ENCODE measurements at regions not wholly inside any gene's neighbourhood (a gene's known extent, or its start where the extent isn't known, plus 50 kb on each side); places are given as distances from the start of the nearest gene placed in this dataset.

DNA sequence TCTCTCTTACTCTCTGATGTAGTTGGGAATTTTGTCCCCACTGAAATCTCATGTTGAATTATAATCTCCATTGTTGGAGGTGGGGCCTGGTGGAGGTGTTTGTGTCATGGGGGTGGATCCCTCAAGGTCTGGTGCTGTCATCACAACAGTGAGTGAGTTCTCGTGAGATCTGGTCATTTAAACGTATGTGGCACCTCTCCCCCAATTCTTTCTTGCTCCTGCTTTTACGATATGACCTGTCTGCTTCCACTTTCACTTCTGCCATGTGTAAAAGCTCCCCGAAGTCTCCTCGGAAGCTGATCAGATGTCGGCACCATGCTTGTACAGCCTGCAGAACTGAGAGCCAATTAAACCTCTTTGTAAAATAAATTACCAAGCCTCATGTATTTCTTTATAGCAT, 337.8 kb upstream of the CDH2 start:
- DNase-seq: no peak

DNA sequence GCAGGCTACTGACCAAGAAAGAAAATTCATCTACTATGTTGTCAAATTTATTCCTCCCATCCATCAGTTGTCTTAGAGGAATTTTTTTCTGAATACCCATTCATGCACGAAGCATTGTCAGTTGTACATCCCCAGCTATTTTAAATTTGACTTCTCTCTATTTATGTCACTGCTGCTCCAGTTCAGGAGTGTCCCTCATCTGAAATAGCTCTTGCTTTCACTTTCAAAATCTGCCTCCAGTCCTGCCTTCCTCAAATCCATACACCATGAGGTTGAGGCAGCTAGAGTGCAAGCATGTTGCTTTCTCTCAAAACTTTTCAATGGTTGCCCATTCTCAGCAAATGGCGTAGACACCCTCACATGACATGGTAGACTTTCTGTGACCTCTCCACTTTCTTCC, 335.4 kb upstream of the CDH2 start:
- Histone ChIP-seq H3K36me3 (no peaks in the 10 kb centered on the region), H3K9ac (ENCODE audit: low read depth in 2 of 2, low read length in 2 of 2) (no peak overlapping the region), H3K4me3 (no peak overlapping the region), H3K9me3 (no peaks in the 10 kb centered on the region), H3K27ac (no peak overlapping the region), H3K4me1 (no peaks in the 10 kb centered on the region), H3K27me3 (no peaks in the 10 kb centered on the region)
- DNase-seq: no peak
- TF ChIP-seq, protein P1, sequence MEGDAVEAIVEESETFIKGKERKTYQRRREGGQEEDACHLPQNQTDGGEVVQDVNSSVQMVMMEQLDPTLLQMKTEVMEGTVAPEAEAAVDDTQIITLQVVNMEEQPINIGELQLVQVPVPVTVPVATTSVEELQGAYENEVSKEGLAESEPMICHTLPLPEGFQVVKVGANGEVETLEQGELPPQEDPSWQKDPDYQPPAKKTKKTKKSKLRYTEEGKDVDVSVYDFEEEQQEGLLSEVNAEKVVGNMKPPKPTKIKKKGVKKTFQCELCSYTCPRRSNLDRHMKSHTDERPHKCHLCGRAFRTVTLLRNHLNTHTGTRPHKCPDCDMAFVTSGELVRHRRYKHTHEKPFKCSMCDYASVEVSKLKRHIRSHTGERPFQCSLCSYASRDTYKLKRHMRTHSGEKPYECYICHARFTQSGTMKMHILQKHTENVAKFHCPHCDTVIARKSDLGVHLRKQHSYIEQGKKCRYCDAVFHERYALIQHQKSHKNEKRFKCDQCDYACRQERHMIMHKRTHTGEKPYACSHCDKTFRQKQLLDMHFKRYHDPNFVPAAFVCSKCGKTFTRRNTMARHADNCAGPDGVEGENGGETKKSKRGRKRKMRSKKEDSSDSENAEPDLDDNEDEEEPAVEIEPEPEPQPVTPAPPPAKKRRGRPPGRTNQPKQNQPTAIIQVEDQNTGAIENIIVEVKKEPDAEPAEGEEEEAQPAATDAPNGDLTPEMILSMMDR (IDR thresholded peaks at IDR 0.05): no peak
- intact Hi-C loops (cut with DNase I): no loop called here

More for the DNA sequence above, 337.8 kb upstream of the CDH2 start:
- H3K27ac ChIP-seq: no peak overlapping the region
- TF ChIP-seq, protein P1 (IDR thresholded peaks at IDR 0.05): no peak
- H3K4me3 ChIP-seq: no peak overlapping the region
- no peaks in the 10 kb centered on the region for H3K36me3 ChIP-seq
- H3K27me3 ChIP-seq: no peaks in the 10 kb centered on the region
- no peak overlapping the region for H3K9ac ChIP-seq (ENCODE audit: low read depth in 2 of 2, low read length in 2 of 2)
- no peaks in the 10 kb centered on the region for H3K4me1 ChIP-seq
- no peaks in the 10 kb centered on the region for H3K9me3 ChIP-seq
- intact Hi-C loops (cut with DNase I): no loop called here

DNA sequence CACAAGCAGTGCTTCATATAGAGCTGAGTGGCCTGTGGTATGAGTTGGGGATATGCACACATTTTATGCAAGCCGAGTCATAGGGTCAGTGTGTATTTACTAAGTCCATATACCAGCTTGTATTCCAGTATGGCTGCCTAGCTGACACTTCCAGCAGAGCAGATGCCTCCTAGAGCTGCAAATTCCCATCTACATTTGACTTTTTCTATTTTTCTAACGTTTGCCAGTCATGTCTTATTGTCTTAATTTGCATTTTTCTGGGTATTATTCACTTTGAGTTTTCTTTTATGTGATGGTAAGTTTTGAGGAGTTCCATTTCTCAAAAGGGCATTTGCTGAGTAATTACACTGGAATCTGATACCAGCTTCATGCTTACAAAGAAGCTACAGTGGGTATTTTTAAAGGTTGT, 334.5 kb upstream of the CDH2 start:
- TF ChIP-seq, protein P1 (IDR thresholded peaks at IDR 0.05): no peak
- Histone ChIP-seq H3K9ac (ENCODE audit: low read depth in 2 of 2, low read length in 2 of 2) (no peak overlapping the region), H3K27me3 (no peaks in the 10 kb centered on the region), H3K4me1 (no peaks in the 10 kb centered on the region), H3K27ac (no peak overlapping the region), H3K4me3 (no peak overlapping the region), H3K9me3 (no peaks in the 10 kb centered on the region), H3K36me3 (no peaks in the 10 kb centered on the region)
- intact Hi-C loops (cut with DNase I): no loop called here
- DNase-seq: no peak

DNA sequence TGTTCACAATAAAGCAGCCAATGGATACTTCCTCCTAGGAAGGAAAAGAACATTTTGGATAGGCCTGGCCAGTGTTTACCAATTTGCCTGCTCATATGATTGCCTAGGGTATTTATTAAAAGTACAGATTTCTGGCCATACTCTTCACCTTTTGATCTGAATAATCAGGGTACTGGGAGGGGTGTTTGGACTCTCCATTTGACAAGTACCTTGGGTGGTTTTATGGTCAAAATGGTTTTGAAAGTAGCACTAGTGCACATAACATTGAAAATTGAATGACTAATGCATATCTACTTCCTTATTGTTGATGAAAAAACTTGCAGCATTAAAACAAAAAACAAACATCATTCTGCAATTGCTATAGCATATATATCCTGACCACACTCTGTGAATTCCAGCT, 333.3 kb upstream of the CDH2 start:
- intact Hi-C loops (cut with DNase I): no loop called here
- no peaks in the 10 kb centered on the region for H3K36me3 ChIP-seq
- TF ChIP-seq, protein P1 (IDR thresholded peaks at IDR 0.05): no peak

DNA sequence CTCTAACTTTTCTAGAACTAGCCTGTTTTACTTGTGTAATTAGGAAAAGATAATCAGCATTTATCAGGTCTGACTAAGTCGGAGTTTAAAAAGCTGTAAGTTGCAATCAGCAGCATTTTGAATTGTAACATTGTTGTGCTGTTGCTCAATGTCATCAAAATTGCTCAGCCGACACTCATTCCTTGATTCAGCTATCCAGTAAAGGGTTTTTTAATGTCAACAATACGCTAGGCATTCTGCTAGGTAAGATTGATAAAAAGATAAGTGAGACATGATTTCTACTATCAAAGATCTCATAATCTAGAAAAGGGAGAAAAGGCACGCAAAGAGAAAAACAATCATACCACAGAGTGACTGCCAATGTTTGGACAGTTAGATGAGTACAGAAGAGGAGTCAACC, 327.1 kb upstream of the CDH2 start:
- no peaks in the 10 kb centered on the region for H3K9me3 ChIP-seq
- TF ChIP-seq, protein P1 (IDR thresholded peaks at IDR 0.05): no peak
- H3K4me1 ChIP-seq: no peaks in the 10 kb centered on the region
- no peak overlapping the region for H3K27ac ChIP-seq
- no peak overlapping the region for H3K4me3 ChIP-seq
- intact Hi-C loops (cut with DNase I): no loop called here
- no peak for DNase-seq
- no peaks in the 10 kb centered on the region for H3K36me3 ChIP-seq
- no peak overlapping the region for H3K9ac ChIP-seq (ENCODE audit: low read depth in 2 of 2, low read length in 2 of 2)
- no peaks in the 10 kb centered on the region for H3K27me3 ChIP-seq

More for the DNA sequence above, 333.3 kb upstream of the CDH2 start:
- Histone ChIP-seq H3K9ac (ENCODE audit: low read depth in 2 of 2, low read length in 2 of 2) (no peak overlapping the region), H3K4me3 (no peak overlapping the region), H3K27me3 (no peaks in the 10 kb centered on the region), H3K4me1 (no peaks in the 10 kb centered on the region), H3K9me3 (no peaks in the 10 kb centered on the region), H3K27ac (no peak overlapping the region)
- DNase-seq: no peak

DNA sequence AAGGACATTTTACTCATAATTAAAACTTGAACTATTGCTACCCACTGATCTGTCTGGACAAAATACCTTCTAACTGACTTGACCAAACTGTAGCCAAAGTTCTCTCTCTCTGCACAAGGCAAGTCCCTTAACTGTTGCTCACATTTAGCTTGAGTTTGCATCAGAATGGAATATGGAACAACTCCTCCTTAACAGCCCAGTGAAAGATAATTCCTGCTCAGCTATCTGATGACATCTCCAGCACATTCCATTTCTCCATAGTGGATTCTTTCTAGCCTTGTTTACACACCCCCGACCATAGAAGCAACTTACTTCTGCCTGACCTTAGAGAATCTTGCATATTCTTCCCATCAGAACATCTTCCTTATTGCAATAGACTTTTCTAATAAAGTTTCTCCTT, 317.2 kb upstream of the CDH2 start:
- Histone ChIP-seq H3K4me1 (no peaks in the 10 kb centered on the region), H3K4me3 (no peak overlapping the region), H3K36me3 (no peaks in the 10 kb centered on the region), H3K27ac (no peak overlapping the region), H3K9ac (ENCODE audit: low read depth in 2 of 2, low read length in 2 of 2) (no peak overlapping the region), H3K9me3 (no peaks in the 10 kb centered on the region), H3K27me3 (no peaks in the 10 kb centered on the region)
- DNase-seq: no peak
- TF ChIP-seq, protein P1 (IDR thresholded peaks at IDR 0.05): no peak
- intact Hi-C loops (cut with DNase I): no loop called here

Measured in colonic mucosa (tissue), 4 donors.